SK-MEL-5 (cell line): ENCODE measurements at regions not wholly inside any gene's neighbourhood (a gene's known extent, or its start where the extent isn't known, plus 50 kb on each side); places are given as distances from the start of the nearest gene placed in this dataset.
"Not testable (repeated sequence)": the region's sequence is repeated elsewhere in the genome, so short reads cannot be mapped to it uniquely, and the experiment has no call there.

ENCODE experiments used
- DNase-seq: peaks from one replicate; pipeline ENCODE4 v3.0.0-alpha.2; 2016; ENCODE audit warnings: low read depth, low spot score
- in situ Hi-C: cut with HindIII; loops from 2 replicates; pipeline ENCODE4 v1.10.0; 2016; ENCODE audit warnings: low sequenced_read_pairs, high pct_unique_total_duplicates, low pct_unique_long_range_greater_than_20kb

GRCh38 chr3:89813500-89813899 is 706.1 kb downstream of the EPHA3 start:
- DNase-seq = no peak
- in situ Hi-C loops = no loop called here

GRCh38 chr3:89841041-89841440 is 733.6 kb downstream of the EPHA3 start:
- in situ Hi-C loops = no loop called here

GRCh38 chr3:89845053-89845452 is 737.6 kb downstream of the EPHA3 start:
- in situ Hi-C loops = no loop called here
- no peak for DNase-seq

More at GRCh38 chr3:89841041-89841440, 733.6 kb downstream of the EPHA3 start:
- DNase-seq = no peak

GRCh38 chr3:89847955-89848354 is 740.5 kb downstream of the EPHA3 start:
- no peak for DNase-seq

GRCh38 chr3:89851974-89852621 is 744.7 kb downstream of the EPHA3 start:
- in situ Hi-C loops = no loop called here
- DNase-seq = peak; percentile 85

More at GRCh38 chr3:89847955-89848354, 740.5 kb downstream of the EPHA3 start:
- in situ Hi-C loops = no loop called here

- in situ Hi-C loops = no loop called here
Measured at GRCh38 chr3:89859757-89860156, 752.3 kb downstream of the EPHA3 start.

GRCh38 chr3:89867286-89867685 is 759.9 kb downstream of the EPHA3 start:
- no peak for DNase-seq
- in situ Hi-C loops = no loop called here

More at GRCh38 chr3:89859757-89860156, 752.3 kb downstream of the EPHA3 start:
- DNase-seq = no peak

GRCh38 chr3:89876116-89876515 is 768.7 kb downstream of the EPHA3 start:
- no peak for DNase-seq
- in situ Hi-C loops = no loop called here

GRCh38 chr3:89877230-89877629 is 769.8 kb downstream of the EPHA3 start:
- in situ Hi-C loops = no loop called here

GRCh38 chr3:89889386-89889785 is 782.0 kb downstream of the EPHA3 start:
- no peak for DNase-seq
- in situ Hi-C loops = no loop called here

More at GRCh38 chr3:89877230-89877629, 769.8 kb downstream of the EPHA3 start:
- DNase-seq = no peak

GRCh38 chr3:89908711-89909213 is 801.3 kb downstream of the EPHA3 start:
- in situ Hi-C loops = no loop called here
- no peak for DNase-seq

GRCh38 chr3:89912031-89912430 is 804.6 kb downstream of the EPHA3 start:
- in situ Hi-C loops = no loop called here
- DNase-seq = peak; percentile 11

- in situ Hi-C loops = no loop called here
- DNase-seq = no peak
Measured at GRCh38 chr3:89923921-89924610, 816.6 kb downstream of the EPHA3 start.

- in situ Hi-C loops = no loop called here
- peak; percentile 63 for DNase-seq
Measured at GRCh38 chr3:89925976-89926375, 818.6 kb downstream of the EPHA3 start.

- DNase-seq = no peak
- in situ Hi-C loops = no loop called here
Measured at GRCh38 chr3:89932882-89933281, 825.5 kb downstream of the EPHA3 start.

GRCh38 chr3:89944461-89944860 is 837.0 kb downstream of the EPHA3 start:
- DNase-seq, in situ Hi-C loops: not testable (repeated sequence)

- DNase-seq = no peak
- in situ Hi-C loops = no loop called here
Measured at GRCh38 chr3:89946884-89947283, 839.5 kb downstream of the EPHA3 start.

GRCh38 chr3:89947337-89947954 is 840.0 kb downstream of the EPHA3 start:
- DNase-seq = peak; percentile 3
- in situ Hi-C loops = no loop called here
